Spleen (tissue), 11 donors: ENCODE measurements at regions not wholly inside any gene's neighbourhood (a gene's known extent, or its start where the extent isn't known, plus 50 kb on each side); places are given as distances from the start of the nearest gene placed in this dataset.

Source experiments
- DNase-seq: peaks from one replicate; pipeline ENCODE4 v3.0.0-alpha.2; 2020
- H3K27ac ChIP-seq, 8 donors: fragments of 200-600 bp; sonication (generic) in 7 of 8; 1 replicate in 4 of 8; 2 replicates in 4 of 8; pipeline versions ENCODE4 v1.5.0 to v1.8.0; 2016 to 2021; ENCODE audit warnings: inconsistent platforms in 4 of 8, mild to moderate bottlenecking in 4 of 8, moderate library complexity in 1 of 8
- H3K27me3 ChIP-seq, 7 donors: fragments of 200-600 bp; sonication (generic) in 6 of 7; replicated peaks in 1 of 7; 1 replicate in 4 of 7; 2 replicates in 3 of 7; pipeline versions ENCODE4 v1.5.0 to v1.8.0; 2016 to 2021; ENCODE audit warnings: inconsistent platforms in 3 of 7, mild to moderate bottlenecking in 1 of 7
- H3K36me3 ChIP-seq, 6 donors: fragments of 200-600 bp; sonication (generic) in 5 of 6; 1 replicate in 4 of 6; 2 replicates in 2 of 6; pipeline versions ENCODE4 v1.5.0 to v1.8.0; 2016 to 2021; ENCODE audit warnings: inconsistent platforms in 2 of 6
- H3K4me1 ChIP-seq, 6 donors: fragments of 200-600 bp; sonication (generic) in 5 of 6; 1 replicate in 3 of 6; 2 replicates in 3 of 6; pipeline versions ENCODE4 v1.5.0 to v1.8.0; 2016 to 2021; ENCODE audit warnings: inconsistent platforms in 3 of 6
- H3K4me3 ChIP-seq, 8 donors: fragments of 200-600 bp; sonication (generic) in 7 of 8; 1 replicate in 4 of 8; 2 replicates in 4 of 8; pipeline versions ENCODE4 v1.5.0 to v1.8.0; 2016 to 2021; ENCODE audit warnings: inconsistent platforms in 4 of 8, mild to moderate bottlenecking in 4 of 8, moderate library complexity in 2 of 8
- H3K9me3 ChIP-seq, 8 donors: fragments of 200-600 bp; sonication (generic) in 7 of 8; 1 replicate in 4 of 8; 2 replicates in 4 of 8; pipeline versions ENCODE4 v1.5.0 to v1.8.0; 2016 to 2021; ENCODE audit warnings: inconsistent platforms in 4 of 8
- CTCF ChIP-seq, 11 experiments: fragments of 200-600 bp in 7 of 11; fragments of 450-650 bp in 4 of 11; sonication (generic) in 4 of 11; IDR thresholded peaks in 8 of 11; conservative IDR thresholded peaks in 3 of 11; 1 replicate in 7 of 11; 2 replicates in 4 of 11; pipeline versions ENCODE4 v1.4.0 to v1.8.0; 2016 to 2021; ENCODE audit warnings: antibody characterized with exemption in 11 of 11, inconsistent platforms in 4 of 11, mild to moderate bottlenecking in 1 of 11
- POLR2A ChIP-seq, 3 donors: fragments of 450-650 bp; IDR thresholded peaks; one replicate each; pipeline ENCODE4 v1.5.1; 2017; ENCODE audit warnings: antibody characterized with exemption in 3 of 3, mild to moderate bottlenecking in 1 of 3
- POLR2AphosphoS5 ChIP-seq, 3 donors: sonication (generic); formaldehyde crosslinking; IDR thresholded peaks; one replicate each; pipeline ENCODE4 v1.5.1; 2017; ENCODE audit warnings: antibody characterized with exemption in 3 of 3
- WGBS, 5 donors: extraction: QIAGEN DNeasy Blood & Tissue Kit in 3 of 5; methylation state at CpG; one replicate each; pipeline versions ENCODE4 v1.1.5 to v1.1.7; 2013 to 2018; 5-methylcytosine and 5-hydroxymethylcytosine counted together
- intact Hi-C: fragments of 100-400 bp; cut with DNase I; formaldehyde crosslinking; loops from one replicate; pipeline ENCODE4 v1.15.0; 2023; ENCODE audit warnings: low total_unique reads
- donor health status: healthy with polysubstance abuse.
- donor health status: DM: no; HTN: no; CAD: no; lungs with moderate emphysema.
- donor health status: DM: no; HTN: no; CAD: no.
- donor health status: Bipolar disorder and iron deficiency.
- donor health status: healthy.
- donor health status: DM: no; HTN: no; CAD: no.
- donor health status: DM: yes; HTN: yes; CAD: no.

GRCh38 chr2:118762290-118762689, 85.2 kb downstream of the EN1 start:
- Histone ChIP-seq H3K27ac (no peak overlapping the region), H3K36me3 (no peaks in the 10 kb centered on the region), H3K9me3 (no peaks in the 10 kb centered on the region), H3K4me1 (no peaks in the 10 kb centered on the region), H3K4me3 (no peak overlapping the region), H3K27me3 (peaks cover 0 to 78% (median 7%) of the 10 kb centered on the region in 7 donors)
- 72 to 90% (median 76%) methylated on average over 3 of the region's 3 CpGs for WGBS, 5 donors
- DNase-seq = no peak
- intact Hi-C loops = no loop called here
- no peak for TF ChIP-seq CTCF (IDR thresholded peaks at IDR 0.05 in 8 of 11, conservative IDR thresholded peaks at IDR 0.05 in 3 of 11)
- no peak for TF ChIP-seq POLR2A (IDR thresholded peaks at IDR 0.05)
- TF ChIP-seq POLR2AphosphoS5 (IDR thresholded peaks at IDR 0.05) = no peak

- no peaks in the 10 kb centered on the region for H3K4me1 ChIP-seq
- H3K27me3 ChIP-seq = peaks cover 0 to 81% (median 7%) of the 10 kb centered on the region in 7 donors
- 73 to 82% (median 80%) methylated on average over 6 of the region's 6 CpGs for WGBS, 5 donors
- intact Hi-C loops = no loop called here
- TF ChIP-seq POLR2A (IDR thresholded peaks at IDR 0.05) = no peak
- no peak for TF ChIP-seq POLR2AphosphoS5 (IDR thresholded peaks at IDR 0.05)
- no peak for TF ChIP-seq CTCF (IDR thresholded peaks at IDR 0.05 in 8 of 11, conservative IDR thresholded peaks at IDR 0.05 in 3 of 11)
- no peaks in the 10 kb centered on the region for H3K36me3 ChIP-seq
- no peak overlapping the region for H3K4me3 ChIP-seq
- no peak for DNase-seq
- H3K27ac ChIP-seq = no peak overlapping the region
- no peaks in the 10 kb centered on the region for H3K9me3 ChIP-seq
Measured at GRCh38 chr2:118761771-118762170, 85.7 kb downstream of the EN1 start.

GRCh38 chr2:118755901-118756300, 91.5 kb downstream of the EN1 start:
- H3K9me3 ChIP-seq = no peaks in the 10 kb centered on the region
- no peaks in the 10 kb centered on the region for H3K36me3 ChIP-seq
- DNase-seq = no peak
- intact Hi-C loops = no loop called here
- H3K4me3 ChIP-seq = no peak overlapping the region
- WGBS, 5 donors = 16 to 34% (median 23%) methylated on average over 2 of the region's 2 CpGs
- no peak overlapping the region for H3K27ac ChIP-seq
- no peaks in the 10 kb centered on the region for H3K4me1 ChIP-seq
- H3K27me3 ChIP-seq = peaks cover 0 to 26% (median 0%) of the 10 kb centered on the region in 7 donors
- TF ChIP-seq CTCF (IDR thresholded peaks at IDR 0.05 in 8 of 11, conservative IDR thresholded peaks at IDR 0.05 in 3 of 11) = no peak
- no peak for TF ChIP-seq POLR2A (IDR thresholded peaks at IDR 0.05)
- no peak for TF ChIP-seq POLR2AphosphoS5 (IDR thresholded peaks at IDR 0.05)

GRCh38 chr2:118755384-118755783, 92.1 kb downstream of the EN1 start:
- H3K36me3 ChIP-seq = no peaks in the 10 kb centered on the region
- intact Hi-C loops = no loop called here
- TF ChIP-seq CTCF (IDR thresholded peaks at IDR 0.05 in 8 of 11, conservative IDR thresholded peaks at IDR 0.05 in 3 of 11) (no peak), POLR2AphosphoS5 (IDR thresholded peaks at IDR 0.05) (no peak), POLR2A (IDR thresholded peaks at IDR 0.05) (no peak)
- H3K4me3 ChIP-seq = no peak overlapping the region
- peaks cover 0 to 26% (median 0%) of the 10 kb centered on the region in 7 donors for H3K27me3 ChIP-seq
- no peaks in the 10 kb centered on the region for H3K9me3 ChIP-seq
- WGBS, 5 donors = 63 to 81% (median 66%) methylated on average over 2 of the region's 2 CpGs
- H3K4me1 ChIP-seq = no peaks in the 10 kb centered on the region
- H3K27ac ChIP-seq = no peak overlapping the region
- no peak for DNase-seq
